HepG2 (cell line): ENCODE measurements at regions not wholly inside any gene's neighbourhood (a gene's known extent, or its start where the extent isn't known, plus 50 kb on each side); places are given as distances from the start of the nearest gene placed in this dataset.

ENCODE experiments used
- ATAC-seq: fragments of 200-7000 bp; cut with Tn5 transposase; 3 replicates; pipeline ENCODE4 v1.9.1; 2020; ENCODE audit warnings: mild to moderate bottlenecking, moderate library complexity
- BruUV-seq: library from RNA; stranded (reverse); fragments of 400-500 nt; replicated peaks from 2 replicates; lab custom pipeline; 2021; lab: Mats Ljungman, UMichigan
- CTCF ChIA-PET: fragments of 300-600 bp; formaldehyde crosslinking; extraction: SDS; loops from one replicate; lab custom pipeline; 2021; ENCODE audit warnings: low total read pairs, inconsistent platforms, low intra/inter-chr PET ratio; lab: Yijun Ruan, JAX
- POLR2A ChIA-PET: fragments of 350-600 bp; sonication (Branson Sonifier 250); formaldehyde crosslinking; loops from one replicate; lab custom pipeline; 2020; ENCODE audit warnings: antibody characterized with exemption, inconsistent platforms; lab: Yijun Ruan, JAX
- DNase-seq: peaks from one replicate; pipeline ENCODE4 v3.0.0-alpha.2; 2015; ENCODE audit warnings: low spot score
- FAIRE-seq: peaks from 3 replicates; lab custom pipeline; 2011; peaks lifted over from hg19 to GRCh38; lab: Jason Lieb, UNC
- H2AFZ ChIP-seq: one replicate; pipeline ENCODE4 v1.6.1; 2011; ENCODE audit warnings: low read length, inconsistent platforms
- H3K27ac ChIP-seq: fragments of 300-600 bp; 3 replicates; pipeline ENCODE4 v1.8.0; 2011; ENCODE audit warnings: mixed run types, mild to moderate bottlenecking, mixed read lengths, low read length, inconsistent platforms; ENCODE audit not compliant: insufficient read depth; ENCODE audit errors: extremely low read length
- H3K27me3 ChIP-seq, 2 experiments: fragments of 200-600 bp in 1 of 2; 2 replicates in 1 of 2; 3 replicates in 1 of 2; pipeline versions ENCODE4 v1.6.0 to v1.8.0; 2011; ENCODE audit warnings: low read length in 2 of 2, mild to moderate bottlenecking in 2 of 2, moderate library complexity in 2 of 2, inconsistent platforms in 1 of 2; ENCODE audit not compliant: insufficient read depth in 2 of 2, control insufficient read depth in 1 of 2
- H3K36me3 ChIP-seq, 2 experiments: fragments of 200-600 bp in 1 of 2; replicated peaks in 1 of 2; 2 replicates in 1 of 2; 3 replicates in 1 of 2; pipeline versions ENCODE4 v1.5.1 to v1.8.0; 2011; ENCODE audit warnings: low read length in 2 of 2, inconsistent platforms in 1 of 2; ENCODE audit not compliant: insufficient read depth in 2 of 2, control insufficient read depth in 1 of 2
- H3K4me1 ChIP-seq: 2 replicates; pipeline ENCODE4 v1.5.1; 2012; ENCODE audit warnings: low read length, inconsistent platforms; ENCODE audit not compliant: insufficient read depth
- H3K4me2 ChIP-seq: 2 replicates; pipeline ENCODE4 v1.6.0; 2011; ENCODE audit warnings: low read depth, low read length, inconsistent platforms
- H3K4me3 ChIP-seq, 3 experiments: fragments of 200-600 bp in 1 of 3; sonication (generic), shearing (Covaris generic) in 1 of 3; replicated peaks in 1 of 3; 2 replicates each; pipeline ENCODE4 v1.5.1; 2011 to 2016; ENCODE audit warnings: low read length in 3 of 3, inconsistent platforms in 2 of 3, low read depth in 2 of 3, mild to moderate bottlenecking in 2 of 3, control low read depth in 1 of 3, mixed read lengths in 1 of 3; ENCODE audit not compliant: insufficient read depth in 1 of 3
- H3K79me2 ChIP-seq: one replicate; pipeline ENCODE4 v1.6.1; 2011; ENCODE audit warnings: low read length, inconsistent platforms; ENCODE audit not compliant: insufficient read depth
- H3K9ac ChIP-seq: 2 replicates; pipeline ENCODE4 v1.6.0; 2011; ENCODE audit warnings: mild to moderate bottlenecking, low read depth, low read length, inconsistent platforms; ENCODE audit not compliant: insufficient read depth
- H3K9me3 ChIP-seq: 2 replicates; pipeline ENCODE4 v1.5.1; 2012; ENCODE audit warnings: mild to moderate bottlenecking, low read length
- H4K20me1 ChIP-seq: 2 replicates; pipeline ENCODE4 v1.6.0; 2011; ENCODE audit warnings: inconsistent platforms, mild to moderate bottlenecking, low read length, moderate library complexity; ENCODE audit not compliant: insufficient read depth
- EZH2 ChIP-seq: conservative IDR thresholded peaks from 2 replicates; pipeline ENCODE4 v1.6.1; 2012; ENCODE audit warnings: mild to moderate bottlenecking, low read depth, low read length, moderate library complexity
- NCOA5 ChIP-seq: sonication (generic); formaldehyde crosslinking; IDR thresholded peaks from 2 replicates; pipeline ENCODE4 v1.4.0; 2020; ENCODE audit warnings: missing genetic modification reagents
- RELA ChIP-seq: sonication (generic); formaldehyde crosslinking; IDR thresholded peaks from 2 replicates; pipeline ENCODE4 v1.4.0; 2020; ENCODE audit warnings: missing genetic modification reagents
- SUZ12 ChIP-seq: fragments of 150-350 bp; IDR thresholded peaks from 2 replicates; pipeline ENCODE4 v1.6.1; 2014; ENCODE audit warnings: low read depth, low read length
- TCF7 ChIP-seq: sonication (generic); IDR thresholded peaks from 2 replicates; pipeline ENCODE4 v1.6.1; 2016; ENCODE audit warnings: antibody characterized with exemption, low read depth
- YEATS4 ChIP-seq: sonication (generic); formaldehyde crosslinking; IDR thresholded peaks from 2 replicates; pipeline ENCODE4 v1.4.0; 2020; ENCODE audit warnings: missing genetic modification reagents, borderline replicate concordance
- ZBTB7A ChIP-seq: sonication (generic); formaldehyde crosslinking; IDR thresholded peaks from 2 replicates; pipeline ENCODE4 v1.8.0; 2022; ENCODE audit warnings: mild to moderate bottlenecking, missing genetic modification reagents
- ZNF329 ChIP-seq: sonication (generic); formaldehyde crosslinking; IDR thresholded peaks from 2 replicates; pipeline ENCODE4 v1.9.0; 2021; ENCODE audit warnings: low read depth, mild to moderate bottlenecking, missing genetic modification reagents
- ZNF333 ChIP-seq: sonication (generic); formaldehyde crosslinking; IDR thresholded peaks from 2 replicates; pipeline ENCODE4 v1.4.0; 2020; ENCODE audit warnings: mild to moderate bottlenecking, missing genetic modification reagents, borderline replicate concordance
- ZNF430 ChIP-seq: sonication (generic); formaldehyde crosslinking; IDR thresholded peaks from 2 replicates; pipeline ENCODE4 v1.9.0; 2021; ENCODE audit warnings: mild to moderate bottlenecking, missing genetic modification reagents
- in situ Hi-C: cut with HindIII; loops from 2 replicates; pipeline ENCODE4 v1.10.0; 2017; ENCODE audit warnings: low pct_unique_long_range_greater_than_20kb; ENCODE audit not compliant: extremely low pct_ligation_motif_present
- intact Hi-C: fragments of 100-400 bp; cut with micrococcal nuclease; formaldehyde crosslinking; loops from one replicate; pipeline ENCODE4 v1.10.0; 2022; ENCODE audit not compliant: unreplicated experiment
- TF ChIP-seq, protein P1 (sequence below): sonication (generic); formaldehyde crosslinking; IDR thresholded peaks from 2 replicates; pipeline ENCODE4 v1.4.0; 2020; ENCODE audit warnings: mild to moderate bottlenecking, missing genetic modification reagents, borderline replicate concordance
- TF ChIP-seq, protein P2 (sequence below): sonication (generic); formaldehyde crosslinking; IDR thresholded peaks from 2 replicates; pipeline ENCODE4 v1.5.1; 2020; ENCODE audit warnings: mild to moderate bottlenecking, missing genetic modification reagents, borderline replicate concordance
- TF ChIP-seq, protein P3 (sequence below): sonication (generic); formaldehyde crosslinking; IDR thresholded peaks from 2 replicates; pipeline ENCODE4; 2020; ENCODE audit warnings: missing genetic modification reagents, mild to moderate bottlenecking, borderline replicate concordance

DNA sequence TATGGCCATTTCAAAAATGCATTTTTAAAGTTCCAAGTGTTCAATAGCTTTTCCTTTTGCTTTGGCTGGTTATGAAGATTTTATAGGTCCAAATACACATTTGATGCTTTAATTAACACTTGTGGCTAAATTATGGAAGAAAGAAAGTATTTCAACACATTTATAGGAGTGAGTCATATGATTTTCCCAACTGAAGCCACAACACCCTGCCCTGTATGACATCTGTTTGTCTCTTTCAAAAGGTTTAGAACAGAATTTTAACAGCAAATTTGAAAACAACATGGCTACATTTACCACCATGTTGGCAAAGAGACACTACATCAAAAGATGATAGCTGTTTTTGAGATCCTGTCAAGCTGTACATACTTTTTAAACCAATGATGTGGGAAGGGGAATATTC, 99.4 kb downstream of the TMEM174 start:
- ChIA-PET CTCF (no interaction called here), POLR2A (no interaction called here)
- no peak for ATAC-seq
- no peak overlapping the region for H2AFZ ChIP-seq
- intact Hi-C loops = no loop called here
- H3K9ac ChIP-seq = no peak overlapping the region
- H3K79me2 ChIP-seq = no peaks in the 10 kb centered on the region
- H4K20me1 ChIP-seq = no peaks in the 10 kb centered on the region
- H3K4me2 ChIP-seq = no peak overlapping the region
- no peaks in the 10 kb centered on the region for H3K36me3 ChIP-seq
- no peak overlapping the region for H3K27ac ChIP-seq
- in situ Hi-C loops = no loop called here
- H3K27me3 ChIP-seq = peaks cover 0 to 64% of the 10 kb centered on the region in 2 experiments; a peak in 3 of 5 replicates
- no peaks in the 10 kb centered on the region for H3K9me3 ChIP-seq
- no peaks in the 10 kb centered on the region for H3K4me1 ChIP-seq
- FAIRE-seq = no peak
- no peak overlapping the region for H3K4me3 ChIP-seq
- DNase-seq = no peak
- BruUV-seq = no TSS peak
- TF ChIP-seq ZNF329 (no peak), EZH2 (no peak), ZNF333 (no peak), SUZ12 (no peak), NCOA5 (CRISPR knock-in tag) (no peak), RELA (CRISPR knock-in tag) (no peak), YEATS4 (CRISPR knock-in tag) (no peak), ZBTB7A (CRISPR knock-in tag) (no peak), ZNF430 (no peak), TCF7 (no peak)
- TF ChIP-seq, protein P1, sequence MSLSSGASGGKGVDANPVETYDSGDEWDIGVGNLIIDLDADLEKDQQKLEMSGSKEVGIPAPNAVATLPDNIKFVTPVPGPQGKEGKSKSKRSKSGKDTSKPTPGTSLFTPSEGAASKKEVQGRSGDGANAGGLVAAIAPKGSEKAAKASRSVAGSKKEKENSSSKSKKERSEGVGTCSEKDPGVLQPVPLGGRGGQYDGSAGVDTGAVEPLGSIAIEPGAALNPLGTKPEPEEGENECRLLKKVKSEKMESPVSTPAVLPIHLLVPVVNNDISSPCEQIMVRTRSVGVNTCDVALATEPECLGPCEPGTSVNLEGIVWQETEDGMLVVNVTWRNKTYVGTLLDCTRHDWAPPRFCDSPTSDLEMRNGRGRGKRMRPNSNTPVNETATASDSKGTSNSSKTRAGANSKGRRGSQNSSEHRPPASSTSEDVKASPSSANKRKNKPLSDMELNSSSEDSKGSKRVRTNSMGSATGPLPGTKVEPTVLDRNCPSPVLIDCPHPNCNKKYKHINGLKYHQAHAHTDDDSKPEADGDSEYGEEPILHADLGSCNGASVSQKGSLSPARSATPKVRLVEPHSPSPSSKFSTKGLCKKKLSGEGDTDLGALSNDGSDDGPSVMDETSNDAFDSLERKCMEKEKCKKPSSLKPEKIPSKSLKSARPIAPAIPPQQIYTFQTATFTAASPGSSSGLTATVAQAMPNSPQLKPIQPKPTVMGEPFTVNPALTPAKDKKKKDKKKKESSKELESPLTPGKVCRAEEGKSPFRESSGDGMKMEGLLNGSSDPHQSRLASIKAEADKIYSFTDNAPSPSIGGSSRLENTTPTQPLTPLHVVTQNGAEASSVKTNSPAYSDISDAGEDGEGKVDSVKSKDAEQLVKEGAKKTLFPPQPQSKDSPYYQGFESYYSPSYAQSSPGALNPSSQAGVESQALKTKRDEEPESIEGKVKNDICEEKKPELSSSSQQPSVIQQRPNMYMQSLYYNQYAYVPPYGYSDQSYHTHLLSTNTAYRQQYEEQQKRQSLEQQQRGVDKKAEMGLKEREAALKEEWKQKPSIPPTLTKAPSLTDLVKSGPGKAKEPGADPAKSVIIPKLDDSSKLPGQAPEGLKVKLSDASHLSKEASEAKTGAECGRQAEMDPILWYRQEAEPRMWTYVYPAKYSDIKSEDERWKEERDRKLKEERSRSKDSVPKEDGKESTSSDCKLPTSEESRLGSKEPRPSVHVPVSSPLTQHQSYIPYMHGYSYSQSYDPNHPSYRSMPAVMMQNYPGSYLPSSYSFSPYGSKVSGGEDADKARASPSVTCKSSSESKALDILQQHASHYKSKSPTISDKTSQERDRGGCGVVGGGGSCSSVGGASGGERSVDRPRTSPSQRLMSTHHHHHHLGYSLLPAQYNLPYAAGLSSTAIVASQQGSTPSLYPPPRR (CRISPR knock-in tag) = no peak
- TF ChIP-seq, protein P2, sequence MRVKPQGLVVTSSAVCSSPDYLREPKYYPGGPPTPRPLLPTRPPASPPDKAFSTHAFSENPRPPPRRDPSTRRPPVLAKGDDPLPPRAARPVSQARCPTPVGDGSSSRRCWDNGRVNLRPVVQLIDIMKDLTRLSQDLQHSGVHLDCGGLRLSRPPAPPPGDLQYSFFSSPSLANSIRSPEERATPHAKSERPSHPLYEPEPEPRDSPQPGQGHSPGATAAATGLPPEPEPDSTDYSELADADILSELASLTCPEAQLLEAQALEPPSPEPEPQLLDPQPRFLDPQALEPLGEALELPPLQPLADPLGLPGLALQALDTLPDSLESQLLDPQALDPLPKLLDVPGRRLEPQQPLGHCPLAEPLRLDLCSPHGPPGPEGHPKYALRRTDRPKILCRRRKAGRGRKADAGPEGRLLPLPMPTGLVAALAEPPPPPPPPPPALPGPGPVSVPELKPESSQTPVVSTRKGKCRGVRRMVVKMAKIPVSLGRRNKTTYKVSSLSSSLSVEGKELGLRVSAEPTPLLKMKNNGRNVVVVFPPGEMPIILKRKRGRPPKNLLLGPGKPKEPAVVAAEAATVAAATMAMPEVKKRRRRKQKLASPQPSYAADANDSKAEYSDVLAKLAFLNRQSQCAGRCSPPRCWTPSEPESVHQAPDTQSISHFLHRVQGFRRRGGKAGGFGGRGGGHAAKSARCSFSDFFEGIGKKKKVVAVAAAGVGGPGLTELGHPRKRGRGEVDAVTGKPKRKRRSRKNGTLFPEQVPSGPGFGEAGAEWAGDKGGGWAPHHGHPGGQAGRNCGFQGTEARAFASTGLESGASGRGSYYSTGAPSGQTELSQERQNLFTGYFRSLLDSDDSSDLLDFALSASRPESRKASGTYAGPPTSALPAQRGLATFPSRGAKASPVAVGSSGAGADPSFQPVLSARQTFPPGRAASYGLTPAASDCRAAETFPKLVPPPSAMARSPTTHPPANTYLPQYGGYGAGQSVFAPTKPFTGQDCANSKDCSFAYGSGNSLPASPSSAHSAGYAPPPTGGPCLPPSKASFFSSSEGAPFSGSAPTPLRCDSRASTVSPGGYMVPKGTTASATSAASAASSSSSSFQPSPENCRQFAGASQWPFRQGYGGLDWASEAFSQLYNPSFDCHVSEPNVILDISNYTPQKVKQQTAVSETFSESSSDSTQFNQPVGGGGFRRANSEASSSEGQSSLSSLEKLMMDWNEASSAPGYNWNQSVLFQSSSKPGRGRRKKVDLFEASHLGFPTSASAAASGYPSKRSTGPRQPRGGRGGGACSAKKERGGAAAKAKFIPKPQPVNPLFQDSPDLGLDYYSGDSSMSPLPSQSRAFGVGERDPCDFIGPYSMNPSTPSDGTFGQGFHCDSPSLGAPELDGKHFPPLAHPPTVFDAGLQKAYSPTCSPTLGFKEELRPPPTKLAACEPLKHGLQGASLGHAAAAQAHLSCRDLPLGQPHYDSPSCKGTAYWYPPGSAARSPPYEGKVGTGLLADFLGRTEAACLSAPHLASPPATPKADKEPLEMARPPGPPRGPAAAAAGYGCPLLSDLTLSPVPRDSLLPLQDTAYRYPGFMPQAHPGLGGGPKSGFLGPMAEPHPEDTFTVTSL = no peak
- TF ChIP-seq, protein P3, sequence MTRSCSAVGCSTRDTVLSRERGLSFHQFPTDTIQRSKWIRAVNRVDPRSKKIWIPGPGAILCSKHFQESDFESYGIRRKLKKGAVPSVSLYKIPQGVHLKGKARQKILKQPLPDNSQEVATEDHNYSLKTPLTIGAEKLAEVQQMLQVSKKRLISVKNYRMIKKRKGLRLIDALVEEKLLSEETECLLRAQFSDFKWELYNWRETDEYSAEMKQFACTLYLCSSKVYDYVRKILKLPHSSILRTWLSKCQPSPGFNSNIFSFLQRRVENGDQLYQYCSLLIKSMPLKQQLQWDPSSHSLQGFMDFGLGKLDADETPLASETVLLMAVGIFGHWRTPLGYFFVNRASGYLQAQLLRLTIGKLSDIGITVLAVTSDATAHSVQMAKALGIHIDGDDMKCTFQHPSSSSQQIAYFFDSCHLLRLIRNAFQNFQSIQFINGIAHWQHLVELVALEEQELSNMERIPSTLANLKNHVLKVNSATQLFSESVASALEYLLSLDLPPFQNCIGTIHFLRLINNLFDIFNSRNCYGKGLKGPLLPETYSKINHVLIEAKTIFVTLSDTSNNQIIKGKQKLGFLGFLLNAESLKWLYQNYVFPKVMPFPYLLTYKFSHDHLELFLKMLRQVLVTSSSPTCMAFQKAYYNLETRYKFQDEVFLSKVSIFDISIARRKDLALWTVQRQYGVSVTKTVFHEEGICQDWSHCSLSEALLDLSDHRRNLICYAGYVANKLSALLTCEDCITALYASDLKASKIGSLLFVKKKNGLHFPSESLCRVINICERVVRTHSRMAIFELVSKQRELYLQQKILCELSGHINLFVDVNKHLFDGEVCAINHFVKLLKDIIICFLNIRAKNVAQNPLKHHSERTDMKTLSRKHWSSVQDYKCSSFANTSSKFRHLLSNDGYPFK (CRISPR knock-in tag) = no peak
